NCI-H146 (cell line): ENCODE measurements at regions not wholly inside any gene's neighbourhood (a gene's known extent, or its start where the extent isn't known, plus 50 kb on each side); places are given as distances from the start of the nearest gene placed in this dataset.

ENCODE experiments used
- DNase-seq: peaks from one replicate; lab custom pipeline; 2025; lab: John Stamatoyannopoulos, UW

- no peak for DNase-seq
Measured at GRCh38 chr4:56757821-56758411, 63.6 kb downstream of the SPINK2 start.

GRCh38 chr4:56757261-56757746, 64.2 kb downstream of the SPINK2 start:
- no peak for DNase-seq

- no peak for DNase-seq
Measured at GRCh38 chr4:56755901-56756300, 65.6 kb downstream of the SPINK2 start.

GRCh38 chr4:56752985-56753384, 68.5 kb downstream of the SPINK2 start:
- DNase-seq: no peak

- no peak for DNase-seq
Measured at GRCh38 chr4:56750231-56750630, 69.1 kb upstream of the HOPX start.

- DNase-seq: no peak
Measured at GRCh38 chr4:56748271-56748670, 67.2 kb upstream of the HOPX start.

GRCh38 chr4:56746639-56747038, 65.5 kb upstream of the HOPX start:
- DNase-seq: no peak

- no peak for DNase-seq
Measured at GRCh38 chr4:56745042-56745441, 63.9 kb upstream of the HOPX start.

- no peak for DNase-seq
Measured at GRCh38 chr4:56744030-56744429, 62.9 kb upstream of the HOPX start.

- peak; percentile 70 for DNase-seq
Measured at GRCh38 chr4:56743550-56743949, 62.5 kb upstream of the HOPX start.

- no peak for DNase-seq
Measured at GRCh38 chr4:56742080-56742871, 61.2 kb upstream of the HOPX start.

- DNase-seq: no peak
Measured at GRCh38 chr4:56741595-56741994, 60.5 kb upstream of the HOPX start.

GRCh38 chr4:56739066-56739777, 58.1 kb upstream of the HOPX start:
- DNase-seq: no peak

GRCh38 chr4:56737666-56738065, 56.6 kb upstream of the HOPX start:
- DNase-seq: no peak

- no peak for DNase-seq
Measured at GRCh38 chr4:56733352-56733751, 52.3 kb upstream of the HOPX start.

GRCh38 chr4:56732301-56732700, 51.2 kb upstream of the HOPX start:
- no peak for DNase-seq

GRCh38 chr4:56731857-56732256, 50.8 kb upstream of the HOPX start:
- DNase-seq: no peak
